HCT116 (cell line): ENCODE measurements at regions not wholly inside any gene's neighbourhood (a gene's known extent, or its start where the extent isn't known, plus 50 kb on each side); places are given as distances from the start of the nearest gene placed in this dataset.

ENCODE experiments used
- ATAC-seq: fragments of 200-7000 bp; cut with Tn5 transposase; 2 replicates; pipeline ENCODE4 v1.9.1; 2020; ENCODE audit warnings: mild to moderate bottlenecking, moderate library complexity
- BruUV-seq: library from RNA; stranded (reverse); fragments of 400-500 nt; replicated peaks from 2 replicates; lab custom pipeline; 2021; lab: Mats Ljungman, UMichigan
- CTCF ChIA-PET: fragments of 300-600 bp; sonication (Branson Sonifier 250); formaldehyde crosslinking; loops from one replicate; lab custom pipeline; 2021; ENCODE audit warnings: antibody characterized with exemption; lab: Charles Lee
- POLR2A ChIA-PET: fragments of 300-600, 350-600 bp; sonication (Branson Sonifier 250); formaldehyde crosslinking; loops from one replicate; lab custom pipeline; 2021; ENCODE audit warnings: antibody characterized with exemption; lab: Charles Lee
- RAD21 ChIA-PET, 2 experiments: fragments of 300-600 bp; sonication (Branson Sonifier 250); formaldehyde crosslinking; loops; one replicate each; lab custom pipeline; 2023; ENCODE audit warnings: low total read pairs in 2 of 2; ENCODE audit not compliant: uncharacterized antibody in 2 of 2, unreplicated experiment in 2 of 2, low non-redundant PET in 1 of 2; lab: Charles Lee
- DNase-seq: peaks from one replicate; pipeline ENCODE4 v3.0.0-alpha.2; 2010; ENCODE audit warnings: low read depth, low spot score
- H2AFZ ChIP-seq: fragments of 200-600 bp; shearing (Covaris generic), sonication (generic); 2 replicates; pipeline ENCODE4 v1.6.1; 2017; ENCODE audit warnings: low read depth, mixed run types, mixed read lengths, antibody characterized with exemption, low read length; ENCODE audit not compliant: poor library complexity, severe bottlenecking
- H3K27ac ChIP-seq: 2 replicates; pipeline ENCODE4 v1.5.1; 2012; ENCODE audit warnings: low read depth, low read length
- H3K27me3 ChIP-seq: fragments of 200-600 bp; sonication (generic); 2 replicates; pipeline ENCODE4 v1.6.1; 2016; ENCODE audit warnings: mixed run types, low read length, mixed read lengths; ENCODE audit not compliant: insufficient read depth
- H3K36me3 ChIP-seq, 2 experiments: fragments of 200-500 bp in 1 of 2; fragments of 200-600 bp in 1 of 2; sonication (Bioruptor generic) in 1 of 2; sonication (generic) in 1 of 2; 2 replicates each; pipeline versions ENCODE4 v1.5.1 to v1.6.1; 2014 to 2016; ENCODE audit warnings: low read length in 2 of 2, inconsistent platforms in 1 of 2, mixed read lengths in 1 of 2, mixed run types in 1 of 2; ENCODE audit not compliant: insufficient read depth in 2 of 2, control insufficient read depth in 1 of 2
- H3K4me1 ChIP-seq, 2 experiments: fragments of 200-600 bp in 1 of 2; sonication (generic) in 1 of 2; 2 replicates each; pipeline versions ENCODE4 v1.5.1 to v1.6.1; 2012 to 2017; ENCODE audit warnings: low read length in 2 of 2, inconsistent platforms in 1 of 2, mild to moderate bottlenecking in 1 of 2, mixed read lengths in 1 of 2, mixed run types in 1 of 2, moderate library complexity in 1 of 2; ENCODE audit not compliant: insufficient read depth in 2 of 2, control insufficient read depth in 1 of 2
- H3K4me2 ChIP-seq: fragments of 200-600 bp; sonication (generic); 2 replicates; pipeline ENCODE4 v1.6.1; 2017; ENCODE audit warnings: mixed run types, low read length, mixed read lengths
- H3K4me3 ChIP-seq, 2 experiments: fragments of 200-600 bp in 1 of 2; sonication (generic) in 1 of 2; replicated peaks in 1 of 2; 2 replicates each; pipeline ENCODE4 v1.5.1; 2011 to 2016; ENCODE audit warnings: low read length in 2 of 2, control low read depth in 1 of 2, low read depth in 1 of 2, mild to moderate bottlenecking in 1 of 2, mixed read lengths in 1 of 2, mixed run types in 1 of 2
- H3K79me2 ChIP-seq: fragments of 200-600 bp; sonication (generic); 2 replicates; pipeline ENCODE4 v1.6.1; 2017; ENCODE audit warnings: mild to moderate bottlenecking, mixed run types, low read length, moderate library complexity, mixed read lengths; ENCODE audit not compliant: insufficient read depth
- H3K9ac ChIP-seq: fragments of 200-600 bp; sonication (generic); 2 replicates; pipeline ENCODE4 v1.6.1; 2016; ENCODE audit warnings: low read length, mixed read lengths
- H3K9me2 ChIP-seq: fragments of 200-600 bp; sonication (generic), shearing (Covaris generic); 2 replicates; pipeline ENCODE4 v1.6.1; 2017; ENCODE audit warnings: mixed run types, mild to moderate bottlenecking, moderate library complexity; ENCODE audit not compliant: insufficient read depth
- H3K9me3 ChIP-seq, 2 experiments: fragments of 200-500 bp in 1 of 2; fragments of 200-600 bp in 1 of 2; sonication (Bioruptor generic) in 1 of 2; sonication (generic) in 1 of 2; 2 replicates each; pipeline ENCODE4 v1.6.1; 2014 to 2017; ENCODE audit warnings: low read length in 2 of 2, mixed read lengths in 2 of 2, inconsistent platforms in 1 of 2, low read depth in 1 of 2, mild to moderate bottlenecking in 1 of 2, mixed run types in 1 of 2, moderate library complexity in 1 of 2; ENCODE audit not compliant: control insufficient read depth in 1 of 2, insufficient read depth in 1 of 2
- H4K20me1 ChIP-seq: fragments of 200-600 bp; sonication (generic), shearing (Covaris generic); 2 replicates; pipeline ENCODE4 v1.6.1; 2017; ENCODE audit warnings: mixed run types, mild to moderate bottlenecking, moderate library complexity; ENCODE audit not compliant: insufficient read depth
- ATF3 ChIP-seq: IDR thresholded peaks from 2 replicates; pipeline ENCODE4 v1.6.1; 2012
- EGR1 ChIP-seq: IDR thresholded peaks from 2 replicates; pipeline ENCODE4 v1.6.1; 2012; ENCODE audit warnings: low read depth
- EZH2 ChIP-seq: fragments of 200-600 bp; sonication (generic); IDR thresholded peaks from 2 replicates; pipeline ENCODE4 v1.6.1; 2017; ENCODE audit warnings: antibody characterized with exemption, mixed run types
- EZH2phosphoT487 ChIP-seq: fragments of 200-600 bp; IDR thresholded peaks from 2 replicates; pipeline ENCODE4 v1.6.1; 2018; ENCODE audit warnings: antibody characterized with exemption, borderline replicate concordance
- FOSL1 ChIP-seq: IDR thresholded peaks from 2 replicates; pipeline ENCODE4 v1.6.1; 2012; ENCODE audit warnings: low read depth
- POLR2AphosphoS5 ChIP-seq: IDR thresholded peaks from 2 replicates; pipeline ENCODE4 v1.6.1; 2011; ENCODE audit warnings: mild to moderate bottlenecking, low read depth, low read length, moderate library complexity
- RAD21 ChIP-seq: IDR thresholded peaks from 2 replicates; pipeline ENCODE4 v1.6.1; 2012; ENCODE audit warnings: low read depth, mild to moderate bottlenecking
- REST ChIP-seq: IDR thresholded peaks from 2 replicates; pipeline ENCODE4 v1.6.1; 2012; ENCODE audit warnings: low read depth
- SP1 ChIP-seq: IDR thresholded peaks from 2 replicates; pipeline ENCODE4 v1.6.1; 2012; ENCODE audit warnings: low read depth
- SRF ChIP-seq: IDR thresholded peaks from 2 replicates; pipeline ENCODE4 v1.6.1; 2012; ENCODE audit warnings: low read depth
- TCF7L2 ChIP-seq: IDR thresholded peaks from 2 replicates; pipeline ENCODE4 v1.7.0; 2011; ENCODE audit warnings: borderline replicate concordance, inconsistent platforms; ENCODE audit not compliant: insufficient read depth, insufficient read length; ENCODE audit errors: extremely low read depth
- YY1 ChIP-seq: IDR thresholded peaks from 2 replicates; pipeline ENCODE4 v1.6.1; 2011; ENCODE audit warnings: low read length, low read depth, moderate library complexity, mild to moderate bottlenecking; ENCODE audit not compliant: insufficient replicate concordance; ENCODE audit errors: extremely low read depth
- ZFX ChIP-seq: fragments of 450-650 bp; IDR thresholded peaks from 2 replicates; pipeline ENCODE4 v1.6.1; 2017
- intact Hi-C: fragments of 100-400 bp; cut with micrococcal nuclease; formaldehyde crosslinking; loops from 2 replicates; pipeline ENCODE4 v1.10.0; 2022

GRCh38 chr5:126360467-126360866 is 62.7 kb upstream of the GRAMD2B start:
- DNase-seq (no peak), ATAC-seq (no peak)
- Histone ChIP-seq H3K9ac (no peak overlapping the region), H4K20me1 (no peaks in the 10 kb centered on the region), H3K9me3 (no peaks in the 10 kb centered on the region), H2AFZ (no peak overlapping the region), H3K4me2 (no peak overlapping the region), H3K27ac (no peak overlapping the region), H3K4me1 (peaks cover under 1 to 5% of the 10 kb centered on the region in 2 experiments; a peak in 2 of 4 replicates), H3K27me3 (no peaks in the 10 kb centered on the region), H3K36me3 (no peaks in the 10 kb centered on the region), H3K9me2 (no peaks in the 10 kb centered on the region), H3K4me3 (no peak overlapping the region), H3K79me2 (no peaks in the 10 kb centered on the region)
- CTCF ChIA-PET: no interaction called here
- intact Hi-C loops: no loop called here
- TF ChIP-seq SP1: no peak
- no peak for TF ChIP-seq POLR2AphosphoS5
- BruUV-seq: no TSS peak
- RAD21 ChIA-PET: no interaction called here
- POLR2A ChIA-PET: no interaction called here

- Histone ChIP-seq H2AFZ (no peak overlapping the region), H3K9me3 (no peaks in the 10 kb centered on the region), H3K4me1 (peaks cover 6 to 7% of the 10 kb centered on the region in 2 experiments; a peak in 2 of 4 replicates), H3K9me2 (no peaks in the 10 kb centered on the region), H3K27ac (no peak overlapping the region), H3K27me3 (no peaks in the 10 kb centered on the region), H3K9ac (no peak overlapping the region), H3K79me2 (no peaks in the 10 kb centered on the region), H3K4me3 (no peak overlapping the region), H3K4me2 (no peak overlapping the region), H4K20me1 (no peaks in the 10 kb centered on the region), H3K36me3 (no peaks in the 10 kb centered on the region)
- intact Hi-C loops: no loop called here
- CTCF ChIA-PET: interaction anchor here (0.5 kb wide), 1 partner anchor 232 kb away, joined by 3 read pairs; the partner anchor contains the start of gene ALDH7A1
- RAD21 ChIA-PET: no interaction called here
- TF ChIP-seq REST: no peak
- TF ChIP-seq ATF3: no peak
- TF ChIP-seq ZFX: no peak
- TF ChIP-seq EZH2phosphoT487: no peak
- TF ChIP-seq POLR2AphosphoS5: no peak
- TF ChIP-seq EZH2: no peak
- no peak for TF ChIP-seq EGR1
- no peak for TF ChIP-seq SP1
- TF ChIP-seq RAD21: no peak
- no peak for TF ChIP-seq SRF
- no peak for TF ChIP-seq TCF7L2
- TF ChIP-seq YY1: no peak
- no peak for TF ChIP-seq FOSL1
- POLR2A ChIA-PET: no interaction called here
- DNase-seq: no peak
- BruUV-seq: no TSS peak
- no peak for ATAC-seq
These were observed 59.6 kb upstream of the GRAMD2B start for GRCh38 chr5:126363658-126364057.
